Suprapubic skin (tissue), 4 donors: ENCODE measurements at regions not wholly inside any gene's neighbourhood (a gene's known extent, or its start where the extent isn't known, plus 50 kb on each side); places are given as distances from the start of the nearest gene placed in this dataset.

Experiments
- CTCF ChIP-seq, 2 donors: fragments of 200-600 bp in 1 of 2; fragments of 450-650 bp in 1 of 2; sonication (generic) in 1 of 2; IDR thresholded peaks; one replicate each; pipeline ENCODE4 v1.5.1; 2016 to 2019; ENCODE audit warnings: antibody characterized with exemption in 2 of 2, mild to moderate bottlenecking in 1 of 2, moderate library complexity in 1 of 2
- EP300 ChIP-seq: sonication (generic); formaldehyde crosslinking; IDR thresholded peaks from one replicate; pipeline ENCODE4 v1.6.1; 2017; ENCODE audit warnings: antibody characterized with exemption
- POLR2A ChIP-seq, 2 donors: fragments of 450-650 bp; IDR thresholded peaks; one replicate each; pipeline ENCODE4 v1.6.1; 2017; ENCODE audit warnings: antibody characterized with exemption in 2 of 2, mild to moderate bottlenecking in 2 of 2, moderate library complexity in 2 of 2
- POLR2AphosphoS5 ChIP-seq, 3 donors: sonication (generic); formaldehyde crosslinking; IDR thresholded peaks; one replicate each; pipeline ENCODE4 v1.6.1; 2017; ENCODE audit warnings: antibody characterized with exemption in 3 of 3

- TF ChIP-seq CTCF (IDR thresholded peaks at IDR 0.05) (no peak), POLR2AphosphoS5 (IDR thresholded peaks at IDR 0.05) (no peak), EP300 (no peak), POLR2A (IDR thresholded peaks at IDR 0.05) (no peak)
These were observed 58.3 kb downstream of the IRX3 start for GRCh38 chr16:54228325-54228724.
